ENCODE measurements at regions not wholly inside any gene's neighbourhood (a gene's known extent, or its start where the extent isn't known, plus 50 kb on each side); places are given as distances from the start of the nearest gene placed in this dataset.

- no peak for DNase-seq (ENCODE audit: low read depth)
Observed at GRCh38 chr1:209382231-209383100, 201.0 kb upstream of the CAMK1G start.

GRCh38 chr1:209383422-209383821 lies 200.1 kb upstream of the CAMK1G start:
- DNase-seq (ENCODE audit: low read depth): no peak

GRCh38 chr1:209383907-209384709 lies 199.4 kb upstream of the CAMK1G start:
- DNase-seq (ENCODE audit: low read depth): no peak

GRCh38 chr1:209384710-209385550 lies 198.6 kb upstream of the CAMK1G start:
- no peak for DNase-seq (ENCODE audit: low read depth)

DNA sequence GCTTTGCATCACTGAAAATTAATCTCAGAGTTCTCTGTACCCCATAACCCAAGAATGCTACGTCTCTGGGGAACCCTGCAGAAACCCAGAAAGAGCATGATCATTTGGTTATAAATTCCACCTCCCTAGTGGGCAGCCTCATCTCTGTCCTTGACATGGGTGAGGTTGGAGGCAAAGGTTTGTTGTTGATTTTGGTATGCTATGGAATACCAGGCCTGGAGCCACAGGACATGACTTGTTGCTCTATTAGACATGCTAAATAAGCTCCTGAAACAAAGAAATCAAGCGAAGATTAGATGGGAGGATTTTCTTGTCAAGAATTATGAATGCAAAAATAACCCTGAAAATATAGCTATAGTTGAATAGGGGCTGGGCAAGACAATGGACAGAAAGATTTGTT lies 197.4 kb upstream of the CAMK1G start:
- DNase-seq (ENCODE audit: low read depth): no peak

DNA sequence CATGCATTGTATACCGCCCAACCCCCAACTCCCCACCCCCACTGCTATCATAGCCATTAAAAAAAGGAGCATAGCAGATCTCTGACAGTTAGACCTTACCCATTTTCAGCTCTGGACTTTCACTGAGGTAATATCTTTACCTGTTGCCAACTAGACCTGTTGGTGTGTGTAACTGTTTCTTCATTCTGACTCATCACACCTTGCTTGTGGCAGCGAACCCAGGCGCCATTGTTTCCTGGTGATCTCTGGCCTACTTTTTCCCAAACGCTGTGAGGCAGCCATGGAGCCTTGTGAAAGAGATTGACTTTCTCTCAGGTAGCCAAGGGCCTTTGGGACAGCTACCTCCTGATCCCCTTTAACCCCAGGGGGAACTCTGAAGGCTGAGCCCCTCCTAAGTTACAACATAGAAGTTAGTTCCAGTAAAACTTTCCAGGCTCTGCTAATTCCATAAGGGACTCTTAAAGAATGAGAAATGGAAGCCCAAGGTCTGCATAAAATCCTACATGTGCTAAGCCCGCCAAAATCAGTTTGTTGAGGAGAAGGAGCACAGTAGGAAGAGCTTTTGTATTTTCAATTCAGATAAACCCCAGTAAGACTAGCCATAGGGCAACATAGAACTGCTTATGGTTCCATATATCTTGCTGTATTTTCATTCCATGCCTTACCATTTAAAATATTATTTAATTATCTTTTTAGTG lies 196.1 kb upstream of the CAMK1G start:
- no peak for DNase-seq (ENCODE audit: low read depth)

- no peak for DNase-seq (ENCODE audit: low read depth)
Observed at GRCh38 chr1:209387969-209388329, 195.6 kb upstream of the CAMK1G start.

GRCh38 chr1:209388358-209388757 lies 195.2 kb upstream of the CAMK1G start:
- DNase-seq (ENCODE audit: low read depth): no peak

DNA sequence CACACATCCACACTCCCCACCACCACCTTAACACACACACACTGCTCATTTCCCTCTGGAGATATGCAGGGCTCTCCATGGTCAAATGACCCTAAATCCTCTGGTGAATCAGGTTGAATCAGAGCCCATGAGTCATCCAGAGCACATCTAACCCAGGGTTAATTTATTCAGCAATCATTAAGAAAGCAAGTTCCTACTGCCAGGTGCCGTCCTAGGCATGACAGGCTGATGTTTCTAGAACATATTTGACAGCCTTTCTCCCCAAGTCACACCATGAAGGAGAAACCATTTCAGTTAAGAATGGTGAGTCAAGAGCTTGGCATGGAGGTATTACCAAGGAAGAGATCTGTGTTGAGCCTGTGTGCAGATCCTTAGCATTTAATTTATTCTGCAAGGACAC lies 194.3 kb upstream of the CAMK1G start:
- no peak for DNase-seq (ENCODE audit: low read depth)

DNA sequence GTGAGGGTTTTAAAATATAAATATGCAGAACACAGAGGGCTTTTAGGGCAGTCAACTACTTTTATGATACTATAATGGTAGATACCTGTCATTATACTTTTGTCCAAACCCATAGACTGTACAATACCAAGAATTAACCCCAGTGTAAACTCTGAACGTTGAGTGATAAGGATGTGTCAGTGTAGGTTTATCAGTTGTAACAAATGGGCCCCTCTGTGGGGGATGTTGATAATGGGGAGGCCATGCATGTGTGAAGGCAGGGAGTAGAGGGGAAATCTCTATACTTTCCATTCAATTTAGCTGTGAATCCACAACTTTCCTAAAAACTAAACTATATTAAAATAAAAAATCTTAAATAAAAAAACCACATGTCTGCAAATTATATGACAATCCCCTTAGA lies 193.5 kb upstream of the CAMK1G start:
- no peak for DNase-seq (ENCODE audit: low read depth)

DNA sequence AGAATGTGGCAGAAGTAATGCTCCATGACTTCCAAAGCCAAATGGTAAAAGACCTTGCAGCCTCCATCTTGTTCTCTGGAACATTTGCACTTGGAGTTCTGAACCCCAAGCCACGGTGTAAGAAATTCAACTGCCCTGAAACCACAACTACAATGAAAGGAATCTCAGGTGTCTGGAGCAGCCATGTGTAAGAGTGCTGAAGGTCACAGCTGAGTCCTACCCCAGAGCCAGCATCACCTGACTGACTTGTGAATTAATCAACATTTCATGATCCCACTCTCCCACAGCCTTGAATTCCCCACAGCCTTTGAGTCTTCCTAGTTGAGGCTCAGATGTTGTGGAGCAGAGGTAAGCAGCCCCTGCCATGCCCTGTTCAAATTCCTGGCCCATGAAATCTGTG lies 192.8 kb upstream of the CAMK1G start:
- no peak for DNase-seq (ENCODE audit: low read depth)

DNA sequence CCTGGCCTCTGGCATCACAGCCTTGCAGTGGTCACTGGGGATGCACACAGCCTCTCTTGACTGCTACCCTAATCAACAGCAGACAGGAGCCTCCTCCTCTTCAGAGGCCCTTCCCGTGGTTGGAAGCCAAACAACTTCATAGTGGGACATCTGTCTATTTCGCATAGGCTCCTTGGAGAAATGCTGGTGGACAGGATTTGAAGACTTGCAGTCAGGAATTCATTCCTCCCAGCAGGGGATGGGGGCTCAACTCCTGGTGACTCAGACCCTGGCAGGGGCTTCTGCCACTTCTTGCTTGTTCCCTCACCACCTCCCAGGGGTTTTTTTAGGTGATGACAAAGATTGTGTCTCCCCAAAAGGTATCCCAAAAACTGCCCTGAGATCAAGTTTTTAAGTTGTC lies 191.7 kb upstream of the CAMK1G start:
- no peak for DNase-seq (ENCODE audit: low read depth)

GRCh38 chr1:209395169-209395568 lies 188.3 kb upstream of the CAMK1G start:
- DNase-seq (ENCODE audit: low read depth): no peak

GRCh38 chr1:209397371-209397770 lies 186.1 kb upstream of the CAMK1G start:
- no peak for DNase-seq (ENCODE audit: low read depth)

- DNase-seq (ENCODE audit: low read depth): no peak
Observed at GRCh38 chr1:209397910-209398309, 185.6 kb upstream of the CAMK1G start.

GRCh38 chr1:209398313-209398991 lies 185.1 kb upstream of the CAMK1G start:
- no peak for DNase-seq (ENCODE audit: low read depth)

DNA sequence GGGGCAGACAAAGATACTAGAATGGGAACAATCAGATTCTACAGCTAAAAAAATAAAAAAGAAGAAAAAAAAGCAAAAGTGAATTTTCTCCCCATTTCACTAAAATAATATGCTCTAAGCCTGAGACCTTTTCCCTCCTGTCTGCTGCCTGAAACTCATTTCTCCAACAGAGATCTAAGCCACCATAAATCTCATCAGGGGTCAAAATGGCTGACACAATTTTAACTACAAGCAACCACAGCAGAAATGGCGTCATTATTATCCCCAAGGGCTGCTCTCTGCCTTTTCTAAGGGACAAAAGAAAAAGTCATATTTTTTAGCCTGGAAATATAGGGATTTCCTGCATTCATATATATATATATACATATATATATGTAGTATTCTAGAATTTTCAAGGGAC lies 183.7 kb upstream of the CAMK1G start:
- no peak for DNase-seq (ENCODE audit: low read depth)

GRCh38 chr1:209400351-209401220 lies 182.9 kb upstream of the CAMK1G start:
- no peak for DNase-seq (ENCODE audit: low read depth)

GRCh38 chr1:209402697-209403096 lies 180.8 kb upstream of the CAMK1G start:
- DNase-seq (ENCODE audit: low read depth): no peak

- DNase-seq (ENCODE audit: low read depth): no peak
Observed at GRCh38 chr1:209403921-209404320, 179.6 kb upstream of the CAMK1G start.
